Activated CD4-positive, CD25-positive, alpha-beta regulatory T cell treated with anti-CD3 and anti-CD28 coated beads, Interleukin-2, amount 50 U/mL, for 24 hours (primary cell): ENCODE measurements at regions not wholly inside any gene's neighbourhood (a gene's known extent, or its start where the extent isn't known, plus 50 kb on each side); places are given as distances from the start of the nearest gene placed in this dataset.
A peak's percentile ranks its signal among the peaks of the same experiment; 100 is the strongest.

Experiments used
- ATAC-seq, 2 donors: fragments of 150-1000 bp; cut with Tn5 transposase; one replicate each; pipeline ENCODE4 v1.10.0; 2021; ENCODE audit warnings: mild to moderate bottlenecking in 1 of 2, moderate library complexity in 1 of 2

DNA sequence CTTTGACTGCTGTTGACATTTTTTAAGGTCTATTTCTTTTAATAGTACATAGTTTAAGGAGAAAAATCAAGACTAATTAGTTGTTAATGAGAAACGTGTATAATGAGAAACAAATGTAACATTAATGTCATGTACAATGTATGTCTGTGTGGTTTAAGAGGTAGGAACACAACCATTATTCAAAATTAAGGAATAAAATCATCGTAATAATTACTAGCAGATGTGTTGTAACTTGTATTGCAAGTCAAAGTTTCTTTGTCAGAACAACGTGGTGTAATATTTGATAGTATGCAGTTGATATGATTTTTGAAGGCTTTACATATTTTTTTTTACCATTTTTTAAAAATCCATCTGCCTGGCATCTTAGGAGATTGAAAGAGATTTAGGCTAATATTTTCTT is 120.2 kb upstream of the ARRDC3 start:
- ATAC-seq = no peak

- no peak for ATAC-seq
Measured at GRCh38 chr5:91500758-91501157, 117.6 kb upstream of the ARRDC3 start.

GRCh38 chr5:91499943-91500531 is 116.9 kb upstream of the ARRDC3 start:
- ATAC-seq = no peak

- no peak for ATAC-seq
Measured at GRCh38 chr5:91495699-91496098, 112.6 kb upstream of the ARRDC3 start.

GRCh38 chr5:91494447-91494996 is 111.4 kb upstream of the ARRDC3 start:
- ATAC-seq = peak in 1 of 2 donors; percentile 51

- ATAC-seq = no peak
Measured at GRCh38 chr5:91493086-91493485, 110.0 kb upstream of the ARRDC3 start.

GRCh38 chr5:91491229-91491628 is 108.1 kb upstream of the ARRDC3 start:
- ATAC-seq = no peak

DNA sequence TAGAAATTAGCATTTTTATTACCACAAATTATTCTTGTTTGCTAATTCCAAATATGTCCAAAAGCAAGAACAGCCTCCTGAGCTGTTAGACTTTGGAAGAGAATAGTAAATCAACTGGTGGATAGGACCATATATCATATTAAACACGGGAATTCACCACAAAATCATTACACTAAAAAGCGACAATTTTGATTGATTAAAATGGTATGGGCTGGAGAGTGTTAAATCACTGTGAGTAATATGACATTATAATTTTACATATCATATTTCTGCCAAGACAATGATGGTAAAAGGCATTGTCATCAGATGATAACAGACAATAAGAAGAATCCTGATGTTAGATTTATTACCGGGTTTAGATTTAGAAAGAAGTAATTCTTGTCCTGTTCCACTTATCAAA is 107.2 kb upstream of the ARRDC3 start:
- ATAC-seq = no peak

DNA sequence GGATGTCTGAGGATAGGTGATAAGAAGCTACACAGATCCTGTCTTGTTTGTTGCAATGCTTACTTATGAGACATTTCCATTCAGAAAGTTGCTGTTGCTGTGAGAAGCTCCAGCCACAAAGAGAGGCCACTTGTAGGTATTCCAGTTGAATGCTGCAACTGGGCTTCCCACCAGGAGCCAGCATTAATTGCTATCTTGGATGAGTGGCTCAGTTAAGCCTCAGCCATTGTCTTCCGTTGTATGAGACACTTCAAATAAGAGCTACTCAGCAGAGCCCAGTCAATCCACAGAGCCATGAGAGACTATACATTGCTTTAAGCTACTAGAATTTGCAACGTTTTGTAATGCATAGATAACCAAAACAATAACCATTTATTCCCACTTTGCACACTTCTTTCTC is 104.3 kb upstream of the ARRDC3 start:
- no peak for ATAC-seq

- ATAC-seq = no peak
Measured at GRCh38 chr5:91486638-91487037, 103.5 kb upstream of the ARRDC3 start.

DNA sequence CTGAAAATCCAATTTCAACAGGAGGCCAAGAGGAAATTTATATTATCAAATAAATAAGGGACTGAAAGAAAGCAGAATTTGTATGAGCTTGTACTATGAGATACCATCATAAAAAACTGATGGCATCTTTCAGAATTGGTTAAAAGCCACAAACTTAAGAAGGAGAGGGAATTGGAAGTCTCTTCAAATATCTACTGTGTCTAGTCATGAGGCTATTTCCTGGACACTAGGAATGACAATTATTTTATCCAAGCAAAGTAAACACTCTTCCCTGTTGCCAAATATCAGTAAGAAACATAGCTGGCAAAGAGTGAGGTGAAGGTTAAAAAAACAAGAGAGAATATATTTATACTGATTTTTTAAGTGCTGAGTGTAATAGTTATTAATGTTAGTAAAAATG is 101.5 kb upstream of the ARRDC3 start:
- ATAC-seq = no peak

GRCh38 chr5:91479376-91479775 is 96.3 kb upstream of the ARRDC3 start:
- ATAC-seq = peak in 1 of 2 donors; percentile 24

DNA sequence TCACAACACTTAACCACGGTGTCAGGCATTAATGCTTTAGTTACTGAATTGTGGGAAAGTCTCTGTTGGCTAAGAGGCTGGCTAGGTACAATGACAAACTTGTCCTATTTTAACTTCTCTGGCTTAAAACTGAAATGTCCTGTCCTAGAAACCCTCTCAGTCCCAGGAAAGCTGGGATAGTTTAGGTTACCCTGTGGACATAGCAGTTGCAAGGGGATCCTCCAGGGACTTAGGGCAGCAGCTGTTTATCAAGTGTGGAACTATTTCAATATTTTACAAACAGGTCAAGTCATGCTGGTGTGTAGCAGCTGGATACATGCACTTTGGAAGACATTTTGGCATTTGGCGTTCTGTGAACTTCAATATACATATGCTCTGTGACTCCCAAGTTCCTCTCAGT is 95.0 kb upstream of the ARRDC3 start:
- no peak for ATAC-seq

GRCh38 chr5:91477408-91477807 is 94.3 kb upstream of the ARRDC3 start:
- no peak for ATAC-seq

DNA sequence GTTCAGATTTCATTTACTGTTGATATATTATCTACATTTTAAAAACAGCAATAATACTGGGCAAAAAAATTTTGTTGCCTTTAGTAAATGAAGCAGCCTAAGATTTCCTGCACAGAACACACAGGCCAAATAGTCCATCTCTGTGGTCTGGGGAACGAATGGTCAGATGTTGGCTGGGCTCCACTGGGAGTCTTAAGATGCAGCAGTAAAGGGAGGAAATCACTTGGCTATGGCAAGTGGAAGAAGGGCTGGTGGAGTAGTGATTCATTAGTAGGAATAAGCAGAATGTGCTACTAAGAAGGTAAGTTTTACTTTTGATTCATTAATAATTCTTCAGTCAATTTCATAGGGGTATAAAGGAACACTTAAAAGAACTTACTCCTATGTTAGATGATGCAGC is 91.1 kb upstream of the ARRDC3 start:
- ATAC-seq = no peak

DNA sequence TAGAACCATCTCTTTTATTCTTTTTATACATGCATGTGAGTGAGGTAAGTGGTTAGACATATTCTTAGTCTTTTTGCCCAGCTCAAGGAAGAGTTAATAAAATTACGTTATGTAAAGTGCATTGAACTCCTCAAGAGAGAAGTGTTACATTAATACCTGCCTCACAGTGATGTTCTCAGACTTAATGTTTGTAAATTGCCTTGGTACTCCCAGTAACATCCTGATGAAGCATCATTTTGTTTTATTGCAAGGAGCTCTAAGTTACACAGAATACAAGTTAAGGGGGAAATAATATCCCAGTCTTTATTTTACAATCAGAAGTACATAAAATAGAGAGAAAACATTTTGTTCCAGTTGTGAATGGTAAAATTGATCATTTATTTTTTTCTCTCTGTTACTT is 89.5 kb upstream of the ARRDC3 start:
- ATAC-seq = no peak

GRCh38 chr5:91469517-91470165 is 86.5 kb upstream of the ARRDC3 start:
- no peak for ATAC-seq

GRCh38 chr5:91468651-91469422 is 85.7 kb upstream of the ARRDC3 start:
- no peak for ATAC-seq

DNA sequence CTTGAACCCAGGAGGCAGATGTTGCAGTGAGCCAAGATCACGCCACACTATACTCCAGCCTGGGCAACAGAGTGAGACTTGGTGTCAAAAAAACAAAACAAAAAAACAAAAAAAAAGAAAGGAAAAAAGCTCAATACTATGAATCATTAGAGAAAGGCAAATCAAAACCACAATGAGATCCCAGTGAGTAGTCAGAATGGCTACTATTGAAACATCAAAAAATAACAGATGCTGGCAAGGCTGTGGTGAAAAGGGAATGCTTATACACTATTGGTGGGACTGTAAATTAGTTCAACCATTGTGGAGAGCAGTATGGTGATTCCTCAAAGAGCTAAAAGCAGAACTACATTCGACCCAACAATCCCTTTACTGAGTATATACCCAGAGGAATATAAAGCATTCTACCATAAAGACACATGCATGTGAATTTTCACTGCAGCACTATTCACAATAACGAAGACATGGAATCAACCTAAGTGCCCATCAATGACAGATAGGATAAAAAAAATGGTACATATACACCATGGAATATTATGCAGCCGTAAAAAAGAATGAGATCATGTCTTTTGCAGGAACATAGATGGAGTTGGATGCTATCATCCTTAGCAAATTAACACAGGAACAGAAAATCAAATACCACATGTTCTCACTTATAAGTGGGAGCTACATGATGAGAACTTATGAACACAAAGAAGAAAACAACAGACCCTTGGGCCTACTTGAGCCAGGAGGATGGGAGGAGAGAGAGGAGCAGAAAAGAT is 81.9 kb upstream of the ARRDC3 start:
- no peak for ATAC-seq

DNA sequence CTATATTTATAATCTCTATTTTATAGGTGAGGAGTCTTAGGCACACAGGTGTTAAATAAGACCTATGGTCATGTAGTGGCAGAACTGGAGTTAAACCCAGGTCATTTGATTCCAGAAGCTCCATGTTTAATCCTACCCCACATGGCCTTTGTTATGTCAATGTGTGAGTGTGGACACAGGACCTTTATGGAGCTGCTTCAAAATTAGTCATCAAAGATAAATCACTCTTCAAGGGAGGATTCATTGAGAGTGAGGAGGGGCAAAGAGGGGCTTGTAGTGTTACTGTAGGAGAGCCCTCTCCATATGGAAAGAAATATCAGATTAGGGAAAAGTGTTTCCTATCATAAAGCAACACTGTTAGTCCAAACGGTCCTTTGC is 74.6 kb upstream of the ARRDC3 start:
- ATAC-seq = no peak

GRCh38 chr5:91456928-91457680 is 74.0 kb upstream of the ARRDC3 start:
- no peak for ATAC-seq

DNA sequence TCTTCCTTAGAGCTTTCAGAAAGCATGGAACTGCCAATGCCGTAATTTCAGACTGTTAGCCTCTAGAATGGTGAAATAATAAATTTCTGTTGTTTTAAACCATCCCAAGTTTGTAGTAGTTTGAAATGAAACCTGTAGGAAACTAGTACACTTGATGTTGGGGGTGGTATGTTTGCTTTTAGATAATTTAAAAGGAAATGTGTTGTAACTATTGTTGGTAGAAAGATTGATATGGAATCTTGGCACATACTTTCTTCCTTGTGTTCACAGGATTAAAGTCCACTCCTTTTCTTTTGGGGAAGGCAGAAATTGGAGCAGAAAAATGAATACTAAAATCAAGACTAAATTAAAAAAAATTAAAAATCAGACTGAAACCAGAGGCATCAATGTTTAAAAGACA is 66.0 kb upstream of the ARRDC3 start:
- no peak for ATAC-seq
